K562 (cell line): ENCODE measurements at regions not wholly inside any gene's neighbourhood (a gene's known extent, or its start where the extent isn't known, plus 50 kb on each side); places are given as distances from the start of the nearest gene placed in this dataset.

Experiments
- ATAC-seq: fragments of 200-7000 bp; cut with Tn5 transposase; 3 replicates; pipeline ENCODE4 v1.9.1; 2020; ENCODE audit warnings: moderate library complexity
- BruUV-seq: library from RNA; stranded (reverse); fragments of 400-500 nt; replicated peaks from 2 replicates; lab custom pipeline; 2021; lab: Mats Ljungman, UMichigan
- CTCF ChIA-PET: fragments of 300-600 bp; formaldehyde crosslinking; extraction: SDS; loops from one replicate; lab custom pipeline; 2021; ENCODE audit warnings: low intra/inter-chr PET ratio; lab: Yijun Ruan, JAX
- POLR2A ChIA-PET: fragments of 300-600, 350-650 bp; sonication (Branson Sonifier 250); formaldehyde crosslinking; extraction: SDS; loops from one replicate; lab custom pipeline; 2021; ENCODE audit warnings: antibody characterized with exemption, inconsistent platforms; lab: Yijun Ruan, JAX
- DNase-seq, 4 experiments: peaks; one replicate each; pipeline versions ENCODE4 v3.0.0 to v3.0.0-alpha.2; 2011 to 2018; ENCODE audit warnings: low spot score in 3 of 4, mixed read lengths in 3 of 4; ENCODE audit errors: extremely low read depth in 1 of 4
- FAIRE-seq: peaks from 2 replicates; lab custom pipeline; 2011; peaks lifted over from hg19 to GRCh38; lab: Jason Lieb, UNC
- H2AFZ ChIP-seq: 2 replicates; pipeline ENCODE4 v1.6.0; 2011; ENCODE audit warnings: low read depth, low read length, control low read depth, inconsistent platforms
- H3K27ac ChIP-seq: fragments of 200-600 bp; 3 replicates; pipeline ENCODE4 v1.8.0; 2011; ENCODE audit warnings: low read depth, mild to moderate bottlenecking, control low read depth, inconsistent platforms, low read length, moderate library complexity, mixed read lengths; ENCODE audit errors: extremely low read depth
- H3K27me3 ChIP-seq, 2 experiments: fragments of 300-600 bp in 1 of 2; 2 replicates in 1 of 2; 3 replicates in 1 of 2; pipeline versions ENCODE4 v1.6.0 to v1.8.0; 2011; ENCODE audit warnings: inconsistent platforms in 2 of 2, low read length in 2 of 2, mild to moderate bottlenecking in 1 of 2, mixed read lengths in 1 of 2, moderate library complexity in 1 of 2; ENCODE audit not compliant: control insufficient read depth in 2 of 2, insufficient read depth in 2 of 2
- H3K36me3 ChIP-seq: fragments of 300-600 bp; 3 replicates; pipeline ENCODE4 v1.8.0; 2011; ENCODE audit warnings: mild to moderate bottlenecking, low read length, inconsistent platforms; ENCODE audit not compliant: control insufficient read depth, insufficient read depth
- H3K4me1 ChIP-seq, 2 experiments: fragments of 200-600 bp in 1 of 2; replicated peaks in 1 of 2; 2 replicates in 1 of 2; 3 replicates in 1 of 2; pipeline versions ENCODE4 v1.5.1 to v1.8.0; 2011; ENCODE audit warnings: inconsistent platforms in 2 of 2, low read length in 2 of 2, mild to moderate bottlenecking in 1 of 2, mixed read lengths in 1 of 2, moderate library complexity in 1 of 2; ENCODE audit not compliant: control insufficient read depth in 2 of 2, insufficient read depth in 2 of 2
- H3K4me2 ChIP-seq: 2 replicates; pipeline ENCODE4 v1.6.1; 2011; ENCODE audit warnings: low read length, control low read depth, inconsistent platforms, mixed read lengths; ENCODE audit not compliant: insufficient read depth
- H3K4me3 ChIP-seq: fragments of 200-600 bp; sonication (generic), shearing (Covaris generic); 2 replicates; pipeline ENCODE4 v1.5.1; 2016; ENCODE audit warnings: control low read depth, inconsistent platforms
- H3K79me2 ChIP-seq: fragments of 200-600 bp; 3 replicates; pipeline ENCODE4 v1.8.0; 2011; ENCODE audit warnings: low read length, inconsistent platforms; ENCODE audit not compliant: control insufficient read depth, insufficient read depth
- H3K9ac ChIP-seq, 2 experiments: 2 replicates each; pipeline versions ENCODE4 v1.6.0 to v1.6.1; 2011; ENCODE audit warnings: low read depth in 2 of 2, low read length in 2 of 2, control low read depth in 1 of 2, inconsistent platforms in 1 of 2, mild to moderate bottlenecking in 1 of 2, mixed read lengths in 1 of 2; ENCODE audit not compliant: insufficient read depth in 1 of 2
- H3K9me1 ChIP-seq: one replicate; pipeline ENCODE4 v1.6.0; 2011; ENCODE audit warnings: inconsistent platforms, mild to moderate bottlenecking, low read length, moderate library complexity; ENCODE audit not compliant: control insufficient read depth, insufficient read depth
- H3K9me3 ChIP-seq: replicated peaks from 2 replicates; pipeline ENCODE4 v1.5.1; 2011; ENCODE audit warnings: low read depth, low read length, inconsistent platforms; ENCODE audit not compliant: control insufficient read depth, insufficient read depth
- H4K20me1 ChIP-seq: replicated peaks from 2 replicates; pipeline ENCODE4 v1.6.1; 2011; ENCODE audit warnings: low read length, inconsistent platforms, mixed read lengths; ENCODE audit not compliant: control insufficient read depth, insufficient read depth
- CHD2 ChIP-seq: IDR thresholded peaks from 2 replicates; pipeline ENCODE4 v1.6.1; 2011; ENCODE audit warnings: low read depth, low read length
- HDAC8 ChIP-seq: fragments of 450-650 bp; IDR thresholded peaks from 2 replicates; pipeline ENCODE4 v1.6.1; 2016; ENCODE audit warnings: mild to moderate bottlenecking, missing genetic modification characterization, moderate library complexity, missing compliant biosample characterization
- KLF16 ChIP-seq: IDR thresholded peaks from 2 replicates; pipeline ENCODE4 v1.6.1; 2016; ENCODE audit warnings: antibody characterized with exemption
- MLX ChIP-seq, 2 experiments: fragments of 450-650 bp in 1 of 2; sonication (generic) in 1 of 2; formaldehyde crosslinking; conservative IDR thresholded peaks; 2 replicates each; pipeline versions ENCODE4 v1.4.0 to v1.8.1; 2020 to 2022; ENCODE audit warnings: mild to moderate bottlenecking in 1 of 2, missing genetic modification reagents in 1 of 2
- PHF21A ChIP-seq: fragments of 450-650 bp; IDR thresholded peaks from 2 replicates; pipeline ENCODE4 v1.6.1; 2017; ENCODE audit warnings: low read depth, borderline replicate concordance
- POLR2B ChIP-seq: fragments of 450-650 bp; IDR thresholded peaks from 2 replicates; pipeline ENCODE4 v1.6.1; 2018; ENCODE audit warnings: low read depth; ENCODE audit not compliant: partially characterized antibody
- PTRF ChIP-seq: fragments of 450-650 bp; IDR thresholded peaks from 2 replicates; pipeline ENCODE4 v1.6.1; 2016; ENCODE audit warnings: mild to moderate bottlenecking, missing genetic modification characterization, missing compliant biosample characterization
- PTTG1 ChIP-seq: fragments of 450-650 bp; IDR thresholded peaks from 2 replicates; pipeline ENCODE4 v1.6.1; 2016; ENCODE audit warnings: low read depth, mild to moderate bottlenecking, missing genetic modification characterization, missing compliant biosample characterization
- ZFP36 ChIP-seq: fragments of 150-350 bp; IDR thresholded peaks from 2 replicates; pipeline ENCODE4 v1.6.1; 2018; ENCODE audit warnings: low read length, low read depth; ENCODE audit not compliant: partially characterized antibody
- WGBS: fragments of 100-300 bp; shearing (Covaris generic); methylation state at CpG from one replicate; pipeline ENCODE4 v1.1.6; 2016; ENCODE audit warnings: low coverage, mixed read lengths; ENCODE audit not compliant: insufficient coverage; ENCODE audit errors: missing lambda C conversion rate; 5-methylcytosine and 5-hydroxymethylcytosine counted together
- in situ Hi-C: fragments of 300-500 bp; cut with MboI; formaldehyde crosslinking; loops from 4 replicates; pipeline ENCODE4 v1.15.0; 2018; ENCODE audit warnings: inconsistent platforms, mixed read lengths
- intact Hi-C: fragments of 100-400 bp; cut with micrococcal nuclease; formaldehyde crosslinking; loops from 2 replicates; pipeline ENCODE4 v1.14.2; 2022
- TF ChIP-seq, protein P1 (sequence below): fragments of 450-650 bp; formaldehyde crosslinking; IDR thresholded peaks from 2 replicates; pipeline ENCODE4 v1.4.0; 2020; ENCODE audit warnings: mild to moderate bottlenecking, moderate library complexity

GRCh38 chr2:153588408-153588807, 109.8 kb upstream of the RPRM start:
- CTCF ChIA-PET = no interaction called here
- Histone ChIP-seq H3K9ac (no peak overlapping the region), H3K36me3 (no peaks in the 10 kb centered on the region), H3K4me1 (no peaks in the 10 kb centered on the region), H3K4me3 (no peak overlapping the region), H3K79me2 (no peaks in the 10 kb centered on the region), H2AFZ (no peak overlapping the region), H3K27me3 (no peaks in the 10 kb centered on the region)
- ATAC-seq = no peak
- no peak for DNase-seq
- FAIRE-seq = no peak
- intact Hi-C loops (no loop called here), in situ Hi-C loops (no loop called here)
- TF ChIP-seq, protein P1, sequence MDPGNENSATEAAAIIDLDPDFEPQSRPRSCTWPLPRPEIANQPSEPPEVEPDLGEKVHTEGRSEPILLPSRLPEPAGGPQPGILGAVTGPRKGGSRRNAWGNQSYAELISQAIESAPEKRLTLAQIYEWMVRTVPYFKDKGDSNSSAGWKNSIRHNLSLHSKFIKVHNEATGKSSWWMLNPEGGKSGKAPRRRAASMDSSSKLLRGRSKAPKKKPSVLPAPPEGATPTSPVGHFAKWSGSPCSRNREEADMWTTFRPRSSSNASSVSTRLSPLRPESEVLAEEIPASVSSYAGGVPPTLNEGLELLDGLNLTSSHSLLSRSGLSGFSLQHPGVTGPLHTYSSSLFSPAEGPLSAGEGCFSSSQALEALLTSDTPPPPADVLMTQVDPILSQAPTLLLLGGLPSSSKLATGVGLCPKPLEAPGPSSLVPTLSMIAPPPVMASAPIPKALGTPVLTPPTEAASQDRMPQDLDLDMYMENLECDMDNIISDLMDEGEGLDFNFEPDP (CRISPR knock-in tag) = no peak
- TF ChIP-seq MLX (CRISPR knock-in tag; conservative IDR thresholded peaks at IDR 0.05) (no peak), ZFP36 (peak; percentile 66)
- TF ChIP-seq, all 486 proteins: peak for 1
- POLR2A ChIA-PET = no interaction called here
- Histone ChIP-seq H4K20me1 (no peaks in the 10 kb centered on the region), H3K9me1 (no peaks in the 10 kb centered on the region), H3K4me2 (no peak overlapping the region), H3K27ac (no peak overlapping the region), H3K9me3 (no peaks in the 10 kb centered on the region; the same call in 1 of the 2 replicates)
- BruUV-seq = no TSS peak

GRCh38 chr2:153589586-153589985, 111.0 kb upstream of the RPRM start:
- no peaks in the 10 kb centered on the region for H3K4me1 ChIP-seq
- DNase-seq (no peak), FAIRE-seq (no peak), ATAC-seq (no peak)
- H3K4me3 ChIP-seq = no peak overlapping the region
- H2AFZ ChIP-seq = no peak overlapping the region
- no peak overlapping the region for H3K9ac ChIP-seq
- no peaks in the 10 kb centered on the region for H3K79me2 ChIP-seq
- intact Hi-C loops = no loop called here
- BruUV-seq = no TSS peak
- no peaks in the 10 kb centered on the region for H3K9me1 ChIP-seq
- no peaks in the 10 kb centered on the region for H3K9me3 ChIP-seq
- no peak overlapping the region for H3K4me2 ChIP-seq
- POLR2A ChIA-PET = no interaction called here
- no peak for TF ChIP-seq CHD2
- TF ChIP-seq PHF21A = no peak
- no peak for TF ChIP-seq KLF16
- no peak for TF ChIP-seq PTTG1
- no peak for TF ChIP-seq POLR2B
- no peak for TF ChIP-seq HDAC8 (tag)
- no peak for TF ChIP-seq PTRF (tag)
- no peak overlapping the region for H3K27ac ChIP-seq
- no peaks in the 10 kb centered on the region for H3K36me3 ChIP-seq
- WGBS = 0% methylated on average over 3 of the region's 3 CpGs
- no peaks in the 10 kb centered on the region for H4K20me1 ChIP-seq
- in situ Hi-C loops = no loop called here
- H3K27me3 ChIP-seq = no peaks in the 10 kb centered on the region
- CTCF ChIA-PET = no interaction called here
